CD4-positive, CD25-positive, alpha-beta regulatory T cell (primary cell): ENCODE measurements at regions not wholly inside any gene's neighbourhood (a gene's known extent, or its start where the extent isn't known, plus 50 kb on each side); places are given as distances from the start of the nearest gene placed in this dataset.
A peak's percentile ranks its signal among the peaks of the same experiment; 100 is the strongest.

Experiments
- ATAC-seq, 2 donors: fragments of 150-1000 bp; cut with Tn5 transposase; one replicate each; pipeline ENCODE4 v1.10.0; 2021; ENCODE audit warnings: low read depth in 2 of 2, moderate number of reproducible peaks in 2 of 2, moderate library complexity in 1 of 2
- DNase-seq, 3 donors: peaks; one replicate each; pipeline versions ENCODE4 v3.0.0 to v3.0.0-alpha.2; 2012 to 2022; ENCODE audit warnings: mixed read lengths in 1 of 3
- H3K27ac ChIP-seq: one replicate; pipeline ENCODE4 v1.7.0; 2013; ENCODE audit warnings: mild to moderate bottlenecking, low read length; ENCODE audit not compliant: insufficient read depth, poor library complexity, severe bottlenecking
- H3K27me3 ChIP-seq: one replicate; pipeline ENCODE4 v1.7.0; 2013; ENCODE audit warnings: low read length; ENCODE audit not compliant: control insufficient read depth, insufficient read depth
- H3K36me3 ChIP-seq: one replicate; pipeline ENCODE4 v1.7.0; 2013; ENCODE audit warnings: mild to moderate bottlenecking, low read length, moderate library complexity; ENCODE audit not compliant: control insufficient read depth, insufficient read depth
- H3K4me1 ChIP-seq: 2 replicates; pipeline ENCODE4 v1.7.0; 2013; ENCODE audit warnings: mild to moderate bottlenecking, low read length; ENCODE audit not compliant: insufficient read depth, control insufficient read depth, poor library complexity, severe bottlenecking
- H3K4me3 ChIP-seq: one replicate; pipeline ENCODE4 v1.7.0; 2013; ENCODE audit warnings: low read depth, mild to moderate bottlenecking, low read length, moderate library complexity
- H3K9me3 ChIP-seq, 2 experiments: 1 replicate in 1 of 2; 2 replicates in 1 of 2; pipeline ENCODE4 v1.7.0; 2013; ENCODE audit warnings: low read length in 2 of 2, mild to moderate bottlenecking in 1 of 2, moderate library complexity in 1 of 2; ENCODE audit not compliant: control insufficient read depth in 2 of 2
- H3K27ac Mint-ChIP-seq, 3 donors: one replicate each; pipeline ENCODE4 v1.8.0; 2020 to 2022; ENCODE audit warnings: mild to moderate bottlenecking in 3 of 3, mixed read lengths in 3 of 3, moderate library complexity in 2 of 3
- H3K27me3 Mint-ChIP-seq: one replicate; pipeline ENCODE4 v1.8.0; 2022; ENCODE audit warnings: mild to moderate bottlenecking, mixed read lengths
- H3K36me3 Mint-ChIP-seq: one replicate; pipeline ENCODE4 v1.8.0; 2020; ENCODE audit warnings: mixed read lengths
- H3K4me1 Mint-ChIP-seq, 4 donors: one replicate each; pipeline ENCODE4 v1.8.0; 2020 to 2022; ENCODE audit warnings: mixed read lengths in 4 of 4, mild to moderate bottlenecking in 1 of 4
- H3K4me3 Mint-ChIP-seq, 4 donors: one replicate each; pipeline ENCODE4 v1.8.0; 2020 to 2022; ENCODE audit warnings: mild to moderate bottlenecking in 4 of 4, mixed read lengths in 4 of 4, moderate library complexity in 3 of 4
- H3K9me3 Mint-ChIP-seq, 7 donors: one replicate each; pipeline ENCODE4 v1.8.0; 2020 to 2022; ENCODE audit warnings: mixed read lengths in 7 of 7, mild to moderate bottlenecking in 3 of 7, moderate library complexity in 2 of 7

DNA sequence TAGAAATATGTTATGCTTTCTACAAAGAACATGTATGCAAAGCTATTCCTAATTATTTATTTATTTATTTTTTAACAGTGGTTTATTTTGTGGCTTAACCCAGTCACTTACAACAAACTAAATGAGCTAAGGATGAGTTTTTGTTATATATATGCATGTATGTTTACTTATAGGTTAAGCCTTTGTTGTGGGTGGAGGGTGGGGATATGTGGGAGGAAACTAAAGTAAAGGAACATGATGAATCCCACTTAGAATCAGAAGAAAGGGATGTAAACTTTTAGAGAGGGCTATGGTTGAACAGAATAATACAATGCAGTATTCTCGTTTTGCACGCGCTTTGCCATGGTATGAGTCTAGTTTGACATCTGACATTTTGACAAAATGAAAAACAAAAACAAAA lies 321.0 kb upstream of the RUNX1 start:
- no peaks in the 10 kb centered on the region for H3K36me3 Mint-ChIP-seq
- no peaks in the 10 kb centered on the region for H3K9me3 Mint-ChIP-seq
- no peaks in the 10 kb centered on the region for H3K4me1 Mint-ChIP-seq

DNA sequence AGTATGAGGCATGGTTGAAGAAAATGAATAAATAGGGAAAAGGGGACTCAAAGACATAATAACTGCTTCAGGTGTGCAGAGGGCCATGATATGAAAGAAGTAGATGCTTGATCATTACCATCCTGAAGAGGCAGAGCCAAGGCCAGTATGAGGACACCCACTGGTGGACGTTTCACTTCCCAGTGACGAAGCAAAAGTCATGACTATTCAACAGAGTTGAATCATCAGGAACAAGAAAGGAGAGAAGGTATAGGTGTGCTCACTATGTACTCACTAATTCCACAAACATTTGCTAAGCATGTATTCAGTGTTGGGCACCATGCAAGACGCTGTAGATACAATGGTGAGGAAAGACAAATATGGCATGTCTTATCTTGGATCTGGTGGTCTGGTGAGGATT lies 319.2 kb upstream of the RUNX1 start:
- Histone ChIP-seq H3K9me3 (no peaks in the 10 kb centered on the region), H3K4me3 (no peak overlapping the region), H3K27me3 (no peaks in the 10 kb centered on the region), H3K36me3 (no peaks in the 10 kb centered on the region), H3K27ac (no peak overlapping the region), H3K4me1 (no peaks in the 10 kb centered on the region)
- Mint-ChIP-seq H3K27me3 (peaks cover 6% of the 10 kb centered on the region), H3K9me3 (no peaks in the 10 kb centered on the region), H3K36me3 (peaks cover 3% of the 10 kb centered on the region), H3K4me1 (no peaks in the 10 kb centered on the region), H3K27ac (no peak overlapping the region), H3K4me3 (no peak overlapping the region)
- DNase-seq, result no peak
- ATAC-seq, result no peak

More for the DNA sequence above, 321.0 kb upstream of the RUNX1 start:
- H3K4me3 Mint-ChIP-seq, result no peak overlapping the region
- no peak for DNase-seq
- H3K27me3 Mint-ChIP-seq, result peaks cover 6% of the 10 kb centered on the region
- Histone ChIP-seq H3K4me1 (no peaks in the 10 kb centered on the region), H3K27ac (no peak overlapping the region), H3K36me3 (no peaks in the 10 kb centered on the region), H3K27me3 (no peaks in the 10 kb centered on the region), H3K4me3 (no peak overlapping the region), H3K9me3 (no peaks in the 10 kb centered on the region)
- H3K27ac Mint-ChIP-seq, result no peak overlapping the region
- ATAC-seq, result no peak

DNA sequence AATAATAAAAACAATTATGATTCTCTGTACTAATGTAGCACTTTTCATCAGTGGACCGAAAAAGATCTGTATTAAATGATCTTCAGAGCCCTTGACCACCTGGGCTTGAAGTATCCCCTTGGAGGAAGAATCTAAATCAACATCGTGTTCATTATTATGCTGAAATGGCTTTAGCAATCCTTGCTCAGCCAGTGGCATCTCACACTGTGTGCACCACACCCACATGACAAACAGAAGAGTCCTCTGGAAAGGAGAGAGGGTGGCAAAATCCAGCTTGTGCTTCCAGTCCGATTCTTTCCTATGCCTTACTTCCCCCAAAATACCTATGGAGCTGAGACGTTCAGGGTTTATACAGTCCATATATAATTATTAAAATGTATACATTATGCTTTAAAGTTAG lies 318.5 kb upstream of the RUNX1 start:
- DNase-seq, result no peak
- Mint-ChIP-seq H3K4me1 (no peaks in the 10 kb centered on the region), H3K27me3 (peaks cover 6% of the 10 kb centered on the region)

DNA sequence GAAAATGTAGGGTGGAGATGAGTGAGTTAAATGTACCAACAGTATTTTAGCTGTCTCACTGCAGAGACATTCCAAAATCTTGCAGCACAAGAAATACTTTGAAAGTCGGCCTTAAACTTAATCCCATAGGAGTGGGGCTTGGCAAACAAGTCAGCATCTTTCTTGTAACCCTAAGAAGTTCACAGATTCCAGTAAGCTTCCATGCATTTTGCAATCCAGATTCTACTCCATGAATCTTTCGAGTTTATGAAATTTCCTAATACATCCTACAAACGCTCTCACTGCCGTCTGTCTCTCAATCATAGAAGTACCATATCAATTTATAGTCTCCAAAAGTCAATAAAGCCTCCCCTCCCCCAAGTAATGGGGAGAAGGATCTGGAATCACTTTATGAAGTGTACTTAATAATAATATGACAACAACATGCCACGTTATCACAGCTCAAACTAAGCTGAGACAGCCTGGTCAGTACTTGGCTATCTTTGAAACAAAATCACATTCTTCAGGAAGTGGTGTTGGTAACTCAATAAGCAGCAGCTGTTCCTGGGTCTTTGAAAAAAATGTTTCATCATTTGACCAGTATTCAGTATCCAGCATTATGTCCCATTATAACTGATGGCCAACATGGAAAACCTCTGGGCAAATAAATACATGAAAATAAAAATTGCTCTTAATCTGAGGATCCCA lies 317.4 kb upstream of the RUNX1 start:
- peaks cover 6% of the 10 kb centered on the region for H3K27me3 Mint-ChIP-seq
- no peak overlapping the region for H3K27ac ChIP-seq
- H3K4me1 Mint-ChIP-seq, result no peaks in the 10 kb centered on the region
- ATAC-seq (no peak), DNase-seq (no peak)
- H3K36me3 Mint-ChIP-seq, result peaks cover 3% of the 10 kb centered on the region
- no peak overlapping the region for H3K4me3 ChIP-seq
- H3K36me3 ChIP-seq, result no peaks in the 10 kb centered on the region
- H3K4me1 ChIP-seq, result no peaks in the 10 kb centered on the region
- no peaks in the 10 kb centered on the region for H3K27me3 ChIP-seq
- H3K27ac Mint-ChIP-seq, result peak overlapping the region in 1 of 3 donors; percentile 28
- H3K9me3 ChIP-seq, result no peaks in the 10 kb centered on the region
- no peak overlapping the region for H3K4me3 Mint-ChIP-seq
- H3K9me3 Mint-ChIP-seq, result no peaks in the 10 kb centered on the region

More for the DNA sequence above, 318.5 kb upstream of the RUNX1 start:
- H3K4me1 ChIP-seq, result no peaks in the 10 kb centered on the region
- H3K27ac Mint-ChIP-seq, result no peak overlapping the region
- H3K4me3 Mint-ChIP-seq, result no peak overlapping the region
- H3K27me3 ChIP-seq, result no peaks in the 10 kb centered on the region
- no peaks in the 10 kb centered on the region for H3K9me3 Mint-ChIP-seq
- no peaks in the 10 kb centered on the region for H3K36me3 ChIP-seq
- no peak overlapping the region for H3K4me3 ChIP-seq
- ATAC-seq, result no peak
- peaks cover 3% of the 10 kb centered on the region for H3K36me3 Mint-ChIP-seq
- no peak overlapping the region for H3K27ac ChIP-seq
- no peaks in the 10 kb centered on the region for H3K9me3 ChIP-seq

DNA sequence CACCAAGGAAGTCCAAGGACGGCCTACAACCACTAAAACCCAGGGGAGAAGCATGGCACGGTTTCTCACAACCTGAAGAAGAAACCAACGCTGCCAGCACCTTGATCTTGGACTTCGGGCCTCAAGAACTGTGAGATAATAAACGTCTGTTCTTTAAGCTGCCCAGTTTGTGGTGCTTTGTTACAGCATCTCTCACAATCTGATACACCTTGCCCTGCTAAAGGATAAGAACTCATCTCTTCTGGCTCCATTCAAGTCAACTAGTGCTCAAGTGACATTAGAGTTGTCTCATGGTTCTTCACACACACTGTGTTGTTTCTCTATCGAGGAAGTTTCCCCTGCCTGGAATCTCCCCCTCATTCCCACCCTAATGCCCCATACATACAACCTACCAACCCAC lies 314.4 kb upstream of the RUNX1 start:
- Histone ChIP-seq H3K27ac (no peak overlapping the region), H3K4me1 (no peaks in the 10 kb centered on the region), H3K27me3 (no peaks in the 10 kb centered on the region), H3K4me3 (no peak overlapping the region), H3K36me3 (no peaks in the 10 kb centered on the region), H3K9me3 (no peaks in the 10 kb centered on the region)
- DNase-seq (no peak), ATAC-seq (no peak)
- no peak overlapping the region for H3K4me3 Mint-ChIP-seq
- no peaks in the 10 kb centered on the region for H3K9me3 Mint-ChIP-seq
- peaks cover 3% of the 10 kb centered on the region for H3K36me3 Mint-ChIP-seq
- no peaks in the 10 kb centered on the region for H3K4me1 Mint-ChIP-seq
- peaks cover 6% of the 10 kb centered on the region for H3K27me3 Mint-ChIP-seq
- no peak overlapping the region for H3K27ac Mint-ChIP-seq

DNA sequence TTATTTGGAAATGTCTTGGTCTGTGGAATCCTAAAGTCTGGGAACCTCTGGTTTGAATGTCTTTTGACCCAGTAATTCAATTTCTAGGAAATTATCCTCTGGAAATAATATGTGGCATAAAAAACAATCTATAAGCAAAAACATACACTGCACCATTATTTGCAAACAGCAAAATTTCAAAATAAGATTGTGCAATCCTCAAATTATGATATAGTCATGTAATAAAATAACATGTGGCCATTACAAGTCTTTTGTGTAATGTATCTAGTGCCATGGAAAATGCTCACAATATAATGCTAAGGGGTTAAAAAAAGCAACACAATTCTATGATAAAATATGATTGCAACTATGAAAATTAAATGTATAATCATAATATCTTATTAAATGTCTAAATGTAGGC lies 312.9 kb upstream of the RUNX1 start:
- H3K27ac ChIP-seq, result no peak overlapping the region
- no peaks in the 10 kb centered on the region for H3K27me3 ChIP-seq
- no peaks in the 10 kb centered on the region for H3K9me3 Mint-ChIP-seq
- ATAC-seq (no peak), DNase-seq (no peak)
- H3K27ac Mint-ChIP-seq, result peak overlapping the region in 1 of 3 donors; percentile 14
- no peaks in the 10 kb centered on the region for H3K27me3 Mint-ChIP-seq
- no peak overlapping the region for H3K4me3 Mint-ChIP-seq
- H3K36me3 Mint-ChIP-seq, result peaks cover 3% of the 10 kb centered on the region
- H3K4me1 ChIP-seq, result no peaks in the 10 kb centered on the region
- no peaks in the 10 kb centered on the region for H3K36me3 ChIP-seq
- H3K4me1 Mint-ChIP-seq, result peaks cover 0 to 5% (median 0%) of the 10 kb centered on the region in 4 donors
- H3K4me3 ChIP-seq, result no peak overlapping the region
- H3K9me3 ChIP-seq, result no peaks in the 10 kb centered on the region

DNA sequence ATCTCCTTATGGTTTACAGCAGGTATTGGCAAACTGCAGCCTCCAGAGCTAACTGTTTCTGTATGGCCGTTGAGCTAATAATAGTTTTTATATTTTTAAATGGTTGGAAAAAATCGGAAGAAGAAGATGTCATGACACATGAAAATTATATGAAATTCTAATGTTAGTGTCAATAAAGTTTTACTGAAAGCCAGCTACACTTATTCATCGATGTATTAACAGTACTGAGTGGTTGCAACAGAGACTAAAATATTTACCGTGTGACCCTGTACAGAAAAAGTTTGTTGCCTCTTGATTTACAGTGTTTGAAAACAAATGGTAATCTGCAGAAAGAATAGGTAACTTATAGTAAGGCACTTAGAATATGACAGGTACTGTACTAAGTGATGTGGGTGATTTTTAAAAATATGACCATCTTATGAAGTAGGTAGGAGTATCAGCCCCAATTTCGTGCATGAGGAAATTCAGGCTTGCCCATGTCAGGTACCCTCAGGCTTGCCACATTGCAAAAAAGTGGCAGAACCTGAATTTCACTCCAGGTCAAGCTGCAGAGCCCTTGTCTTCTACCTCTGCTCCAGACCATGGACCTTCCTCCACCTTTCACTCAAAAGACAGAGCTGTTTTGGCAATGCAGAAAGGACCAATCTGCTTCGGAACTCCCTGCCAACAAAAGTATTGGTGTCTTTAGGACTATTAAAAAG lies 311.9 kb upstream of the RUNX1 start:
- Mint-ChIP-seq H3K4me1 (peaks cover 0 to 5% (median 0%) of the 10 kb centered on the region in 4 donors), H3K9me3 (peaks cover 0 to 2% (median 0%) of the 10 kb centered on the region in 7 donors), H3K27me3 (no peaks in the 10 kb centered on the region), H3K4me3 (no peak overlapping the region), H3K36me3 (peaks cover 3% of the 10 kb centered on the region), H3K27ac (no peak overlapping the region)
- Histone ChIP-seq H3K27me3 (no peaks in the 10 kb centered on the region), H3K27ac (no peak overlapping the region), H3K36me3 (no peaks in the 10 kb centered on the region), H3K4me1 (no peaks in the 10 kb centered on the region), H3K4me3 (no peak overlapping the region), H3K9me3 (no peaks in the 10 kb centered on the region)
- ATAC-seq, result no peak
- no peak for DNase-seq

DNA sequence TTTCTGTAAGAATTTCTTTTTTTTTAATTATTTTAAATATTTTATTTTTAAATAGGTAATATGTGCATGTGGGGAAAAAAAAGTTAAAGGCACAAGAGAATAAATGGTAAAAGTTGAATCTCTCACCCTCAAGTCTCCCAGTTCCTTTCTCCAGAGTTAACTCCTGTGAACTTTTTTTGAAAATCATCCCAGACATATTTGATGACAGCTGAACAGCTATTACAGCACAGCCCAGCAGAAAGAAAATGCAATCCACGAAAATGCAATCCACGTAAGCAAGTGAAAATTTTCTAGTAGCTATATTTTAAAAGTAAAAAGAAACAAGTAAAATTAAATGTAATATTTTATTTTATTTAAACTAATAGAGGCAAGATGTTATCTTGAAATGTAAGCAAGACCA lies 310.0 kb upstream of the RUNX1 start:
- no peaks in the 10 kb centered on the region for H3K27me3 ChIP-seq
- H3K4me1 Mint-ChIP-seq, result peaks cover 0 to 5% (median 0%) of the 10 kb centered on the region in 4 donors
- no peak overlapping the region for H3K4me3 ChIP-seq
- H3K9me3 Mint-ChIP-seq, result peaks cover 0 to 4% (median under 1%) of the 10 kb centered on the region in 7 donors
- H3K27me3 Mint-ChIP-seq, result no peaks in the 10 kb centered on the region
- no peak overlapping the region for H3K4me3 Mint-ChIP-seq
- H3K4me1 ChIP-seq, result no peaks in the 10 kb centered on the region
- no peak overlapping the region for H3K27ac Mint-ChIP-seq
- DNase-seq, result no peak
- no peak overlapping the region for H3K27ac ChIP-seq
- H3K36me3 Mint-ChIP-seq, result peaks cover 3% of the 10 kb centered on the region
- ATAC-seq, result no peak
- H3K36me3 ChIP-seq, result no peaks in the 10 kb centered on the region
- H3K9me3 ChIP-seq, result no peaks in the 10 kb centered on the region
